Esophagus muscularis mucosa (tissue), 4 donors: ENCODE measurements at regions not wholly inside any gene's neighbourhood (a gene's known extent, or its start where the extent isn't known, plus 50 kb on each side); places are given as distances from the start of the nearest gene placed in this dataset.

Experiments
- EP300 ChIP-seq: sonication (generic); formaldehyde crosslinking; IDR thresholded peaks from one replicate; pipeline ENCODE4 v1.6.1; 2017; ENCODE audit warnings: antibody characterized with exemption
- POLR2A ChIP-seq: fragments of 450-650 bp; IDR thresholded peaks from one replicate; pipeline ENCODE4 v1.6.1; 2017; ENCODE audit warnings: antibody characterized with exemption, moderate library complexity, mild to moderate bottlenecking, low read depth
- TF ChIP-seq, protein P1 (sequence below), 3 experiments: fragments of 200-600 bp in 2 of 3; fragments of 450-650 bp in 1 of 3; sonication (generic) in 2 of 3; IDR thresholded peaks; one replicate each; pipeline ENCODE4 v1.5.1; 2017 to 2019; ENCODE audit warnings: antibody characterized with exemption in 3 of 3, mild to moderate bottlenecking in 2 of 3, moderate library complexity in 1 of 3

DNA sequence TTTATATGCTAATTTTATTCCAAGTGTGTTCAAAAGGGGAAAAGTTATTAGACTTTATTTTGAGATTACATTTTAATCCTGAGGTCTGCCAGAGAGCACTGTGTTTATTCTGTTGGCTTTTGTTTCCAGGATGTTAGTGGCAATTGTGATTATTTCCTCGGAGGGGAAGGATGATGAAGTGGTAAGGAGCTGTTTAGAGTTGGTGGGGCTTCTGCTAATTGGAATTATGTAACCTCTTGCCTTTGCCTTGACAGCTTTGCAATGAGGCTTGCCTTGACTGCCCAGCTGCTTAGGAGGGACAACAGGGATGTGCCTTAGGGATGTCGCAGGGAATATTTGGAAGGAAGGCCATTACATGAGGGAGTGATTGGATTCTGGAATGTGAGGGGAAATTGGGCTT is 89.7 kb upstream of the E2F8 start:
- no peak for TF ChIP-seq EP300
- no peak for TF ChIP-seq POLR2A
- TF ChIP-seq, protein P1, sequence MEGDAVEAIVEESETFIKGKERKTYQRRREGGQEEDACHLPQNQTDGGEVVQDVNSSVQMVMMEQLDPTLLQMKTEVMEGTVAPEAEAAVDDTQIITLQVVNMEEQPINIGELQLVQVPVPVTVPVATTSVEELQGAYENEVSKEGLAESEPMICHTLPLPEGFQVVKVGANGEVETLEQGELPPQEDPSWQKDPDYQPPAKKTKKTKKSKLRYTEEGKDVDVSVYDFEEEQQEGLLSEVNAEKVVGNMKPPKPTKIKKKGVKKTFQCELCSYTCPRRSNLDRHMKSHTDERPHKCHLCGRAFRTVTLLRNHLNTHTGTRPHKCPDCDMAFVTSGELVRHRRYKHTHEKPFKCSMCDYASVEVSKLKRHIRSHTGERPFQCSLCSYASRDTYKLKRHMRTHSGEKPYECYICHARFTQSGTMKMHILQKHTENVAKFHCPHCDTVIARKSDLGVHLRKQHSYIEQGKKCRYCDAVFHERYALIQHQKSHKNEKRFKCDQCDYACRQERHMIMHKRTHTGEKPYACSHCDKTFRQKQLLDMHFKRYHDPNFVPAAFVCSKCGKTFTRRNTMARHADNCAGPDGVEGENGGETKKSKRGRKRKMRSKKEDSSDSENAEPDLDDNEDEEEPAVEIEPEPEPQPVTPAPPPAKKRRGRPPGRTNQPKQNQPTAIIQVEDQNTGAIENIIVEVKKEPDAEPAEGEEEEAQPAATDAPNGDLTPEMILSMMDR (IDR thresholded peaks at IDR 0.05), result no peak
